HepG2 (cell line): ENCODE measurements at regions not wholly inside any gene's neighbourhood (a gene's known extent, or its start where the extent isn't known, plus 50 kb on each side); places are given as distances from the start of the nearest gene placed in this dataset.

Experiments
- ATAC-seq: fragments of 200-7000 bp; cut with Tn5 transposase; 3 replicates; pipeline ENCODE4 v1.9.1; 2020; ENCODE audit warnings: mild to moderate bottlenecking, moderate library complexity
- BruUV-seq: library from RNA; stranded (reverse); fragments of 400-500 nt; replicated peaks from 2 replicates; lab custom pipeline; 2021; lab: Mats Ljungman, UMichigan
- CTCF ChIA-PET: fragments of 300-600 bp; formaldehyde crosslinking; extraction: SDS; loops from one replicate; lab custom pipeline; 2021; ENCODE audit warnings: low total read pairs, inconsistent platforms, low intra/inter-chr PET ratio; lab: Yijun Ruan, JAX
- POLR2A ChIA-PET: fragments of 350-600 bp; sonication (Branson Sonifier 250); formaldehyde crosslinking; loops from one replicate; lab custom pipeline; 2020; ENCODE audit warnings: antibody characterized with exemption, inconsistent platforms; lab: Yijun Ruan, JAX
- DNase-seq: peaks from one replicate; pipeline ENCODE4 v3.0.0-alpha.2; 2015; ENCODE audit warnings: low spot score
- FAIRE-seq: peaks from 3 replicates; lab custom pipeline; 2011; peaks lifted over from hg19 to GRCh38; lab: Jason Lieb, UNC
- H2AFZ ChIP-seq: one replicate; pipeline ENCODE4 v1.6.1; 2011; ENCODE audit warnings: low read length, inconsistent platforms
- H3K27ac ChIP-seq: fragments of 300-600 bp; 3 replicates; pipeline ENCODE4 v1.8.0; 2011; ENCODE audit warnings: mixed run types, mild to moderate bottlenecking, mixed read lengths, low read length, inconsistent platforms; ENCODE audit not compliant: insufficient read depth; ENCODE audit errors: extremely low read length
- H3K27me3 ChIP-seq, 2 experiments: fragments of 200-600 bp in 1 of 2; 2 replicates in 1 of 2; 3 replicates in 1 of 2; pipeline versions ENCODE4 v1.6.0 to v1.8.0; 2011; ENCODE audit warnings: low read length in 2 of 2, mild to moderate bottlenecking in 2 of 2, moderate library complexity in 2 of 2, inconsistent platforms in 1 of 2; ENCODE audit not compliant: insufficient read depth in 2 of 2, control insufficient read depth in 1 of 2
- H3K36me3 ChIP-seq, 2 experiments: fragments of 200-600 bp in 1 of 2; replicated peaks in 1 of 2; 2 replicates in 1 of 2; 3 replicates in 1 of 2; pipeline versions ENCODE4 v1.5.1 to v1.8.0; 2011; ENCODE audit warnings: low read length in 2 of 2, inconsistent platforms in 1 of 2; ENCODE audit not compliant: insufficient read depth in 2 of 2, control insufficient read depth in 1 of 2
- H3K4me1 ChIP-seq: 2 replicates; pipeline ENCODE4 v1.5.1; 2012; ENCODE audit warnings: low read length, inconsistent platforms; ENCODE audit not compliant: insufficient read depth
- H3K4me2 ChIP-seq: 2 replicates; pipeline ENCODE4 v1.6.0; 2011; ENCODE audit warnings: low read depth, low read length, inconsistent platforms
- H3K4me3 ChIP-seq, 3 experiments: fragments of 200-600 bp in 1 of 3; sonication (generic), shearing (Covaris generic) in 1 of 3; replicated peaks in 1 of 3; 2 replicates each; pipeline ENCODE4 v1.5.1; 2011 to 2016; ENCODE audit warnings: low read length in 3 of 3, inconsistent platforms in 2 of 3, low read depth in 2 of 3, mild to moderate bottlenecking in 2 of 3, control low read depth in 1 of 3, mixed read lengths in 1 of 3; ENCODE audit not compliant: insufficient read depth in 1 of 3
- H3K79me2 ChIP-seq: one replicate; pipeline ENCODE4 v1.6.1; 2011; ENCODE audit warnings: low read length, inconsistent platforms; ENCODE audit not compliant: insufficient read depth
- H3K9ac ChIP-seq: 2 replicates; pipeline ENCODE4 v1.6.0; 2011; ENCODE audit warnings: mild to moderate bottlenecking, low read depth, low read length, inconsistent platforms; ENCODE audit not compliant: insufficient read depth
- H3K9me3 ChIP-seq: 2 replicates; pipeline ENCODE4 v1.5.1; 2012; ENCODE audit warnings: mild to moderate bottlenecking, low read length
- H4K20me1 ChIP-seq: 2 replicates; pipeline ENCODE4 v1.6.0; 2011; ENCODE audit warnings: inconsistent platforms, mild to moderate bottlenecking, low read length, moderate library complexity; ENCODE audit not compliant: insufficient read depth
- CEBPB ChIP-seq: IDR thresholded peaks from 2 replicates; pipeline ENCODE4 v1.6.1; 2011; ENCODE audit warnings: low read depth, low read length, improper control_type of control experiment, borderline replicate concordance
- GFI1 ChIP-seq: sonication (generic); formaldehyde crosslinking; IDR thresholded peaks from 2 replicates; pipeline ENCODE4 v1.5.0; 2020; ENCODE audit warnings: missing genetic modification reagents, mild to moderate bottlenecking, borderline replicate concordance
- POLR2G ChIP-seq: fragments of 200-400 bp; formaldehyde crosslinking; IDR thresholded peaks from 2 replicates; pipeline ENCODE4 v1.6.1; 2018; ENCODE audit warnings: mild to moderate bottlenecking, low read depth, low read length, moderate library complexity
- ZFX ChIP-seq: sonication (generic); formaldehyde crosslinking; IDR thresholded peaks from 2 replicates; pipeline ENCODE4 v1.4.0; 2020; ENCODE audit warnings: mild to moderate bottlenecking, low read depth, missing genetic modification reagents, moderate library complexity
- ZNF224 ChIP-seq: sonication (generic); formaldehyde crosslinking; IDR thresholded peaks from 2 replicates; pipeline ENCODE4 v1.5.0; 2020; ENCODE audit warnings: mild to moderate bottlenecking, missing genetic modification reagents
- ZNF530 ChIP-seq: sonication (generic); formaldehyde crosslinking; IDR thresholded peaks from 2 replicates; pipeline ENCODE4 v1.5.0; 2020; ENCODE audit warnings: low read depth, mild to moderate bottlenecking, missing genetic modification reagents
- WGBS: methylation state at CpG from one replicate; pipeline ENCODE4 v1.1.6; 2017; ENCODE audit warnings: low lambda C conversion rate; 5-methylcytosine and 5-hydroxymethylcytosine counted together
- in situ Hi-C: cut with HindIII; loops from 2 replicates; pipeline ENCODE4 v1.10.0; 2017; ENCODE audit warnings: low pct_unique_long_range_greater_than_20kb; ENCODE audit not compliant: extremely low pct_ligation_motif_present
- intact Hi-C: fragments of 100-400 bp; cut with micrococcal nuclease; formaldehyde crosslinking; loops from one replicate; pipeline ENCODE4 v1.10.0; 2022; ENCODE audit not compliant: unreplicated experiment

DNA sequence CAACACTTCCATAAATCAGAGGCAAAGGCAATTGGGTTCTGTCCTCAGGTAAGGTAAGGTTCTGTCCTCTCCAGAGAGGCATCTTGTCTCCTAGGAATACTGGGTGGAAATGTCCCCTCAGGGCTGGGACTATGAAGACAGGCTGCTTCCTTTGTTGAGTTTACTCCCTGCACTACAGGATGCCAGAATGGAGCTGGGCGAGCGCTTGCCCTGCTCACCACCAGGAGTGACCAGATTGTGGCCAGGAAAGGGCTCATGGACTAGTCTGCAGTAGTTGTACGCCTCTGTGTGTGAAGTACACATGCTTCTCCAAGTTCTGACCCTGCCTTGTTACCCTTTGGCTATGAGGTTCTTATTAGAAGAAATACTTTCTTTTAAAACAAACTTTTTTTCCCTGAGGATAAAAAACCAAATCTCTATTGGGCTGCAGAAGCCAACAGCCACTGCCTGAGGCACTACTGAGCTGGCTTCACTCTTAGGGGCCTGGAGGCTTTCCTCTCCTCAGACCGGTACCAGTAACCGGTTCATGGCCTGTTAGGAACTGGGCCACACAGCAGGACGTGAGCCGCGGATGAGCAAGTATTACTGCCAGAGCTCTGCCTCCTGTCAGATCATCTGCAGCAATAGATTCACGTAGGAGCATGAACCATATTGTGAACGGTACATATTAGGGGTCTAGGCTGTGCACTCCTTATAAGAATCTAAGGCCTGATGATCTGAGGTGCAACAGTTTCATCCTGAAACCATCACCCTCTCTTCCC is 83.2 kb downstream of the DHRS2 start:
- intact Hi-C loops: no loop called here
- Histone ChIP-seq H3K36me3 (no peaks in the 10 kb centered on the region), H3K27ac (no peak overlapping the region), H3K9ac (no peak overlapping the region), H4K20me1 (no peaks in the 10 kb centered on the region), H3K4me3 (no peak overlapping the region), H3K4me1 (no peaks in the 10 kb centered on the region), H3K79me2 (no peaks in the 10 kb centered on the region), H2AFZ (no peak overlapping the region), H3K9me3 (no peaks in the 10 kb centered on the region), H3K27me3 (peaks cover 0 to 11% of the 10 kb centered on the region in 2 experiments; a peak in 1 of 5 replicates), H3K4me2 (no peak overlapping the region)
- POLR2A ChIA-PET: no interaction called here
- in situ Hi-C loops: no loop called here
- WGBS: 68% methylated on average over 10 of the region's 10 CpGs
- peak; percentile 90 for ATAC-seq
- TF ChIP-seq POLR2G (no peak), ZFX (CRISPR knock-in tag) (0 out of 2 replicates have a peak, but pooled peaks have one; percentile 27)
- no peak for DNase-seq
- CTCF ChIA-PET: no interaction called here
- BruUV-seq: no TSS peak
- FAIRE-seq: no peak

DNA sequence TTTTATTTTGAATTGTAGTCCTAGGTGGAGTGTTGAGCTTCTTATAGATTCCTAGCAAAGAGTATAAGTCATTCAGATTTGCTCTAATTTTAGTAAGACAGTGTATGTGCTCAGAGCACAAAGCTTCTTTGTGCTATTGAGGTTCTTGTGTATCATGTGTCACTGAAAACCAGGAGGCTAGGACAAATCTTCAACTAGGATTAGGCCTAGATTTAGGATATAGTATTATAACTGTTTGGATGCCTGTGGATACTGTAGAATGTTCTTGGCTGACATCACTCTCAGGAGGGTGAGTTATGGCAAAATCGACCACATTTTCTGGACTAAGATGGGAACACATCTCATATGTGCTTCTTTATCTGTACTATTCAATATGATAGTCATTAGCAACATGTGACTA is 86.5 kb downstream of the DHRS2 start:
- Histone ChIP-seq H3K9me3 (no peaks in the 10 kb centered on the region), H3K79me2 (no peaks in the 10 kb centered on the region), H2AFZ (no peak overlapping the region), H3K27me3 (peaks cover 0 to 11% of the 10 kb centered on the region in 2 experiments; a peak in 1 of 5 replicates), H3K9ac (no peak overlapping the region), H3K4me2 (no peak overlapping the region), H3K4me1 (no peaks in the 10 kb centered on the region), H3K27ac (no peak overlapping the region), H3K36me3 (no peaks in the 10 kb centered on the region), H3K4me3 (no peak overlapping the region), H4K20me1 (no peaks in the 10 kb centered on the region)
- TF ChIP-seq ZFX (CRISPR knock-in tag): no peak
- TF ChIP-seq ZNF224 (CRISPR knock-in tag): no peak
- TF ChIP-seq ZNF530: no peak
- no peak for TF ChIP-seq CEBPB
- TF ChIP-seq GFI1 (CRISPR knock-in tag): no peak
- in situ Hi-C loops (no loop called here), intact Hi-C loops (loop anchor here (10.0 kb wide), 1 partner anchor 312 kb away; no protein-coding TSS in a partner anchor)
- POLR2A ChIA-PET: no interaction called here
- DNase-seq (no peak), ATAC-seq (no peak), FAIRE-seq (no peak)
- BruUV-seq: no TSS peak
- 0% methylated on average over 1 of the region's 1 CpG for WGBS
- CTCF ChIA-PET: no interaction called here
